Suprapubic skin (tissue), 4 donors: ENCODE measurements at regions not wholly inside any gene's neighbourhood (a gene's known extent, or its start where the extent isn't known, plus 50 kb on each side); places are given as distances from the start of the nearest gene placed in this dataset.

ENCODE experiments used
- EP300 ChIP-seq: sonication (generic); formaldehyde crosslinking; IDR thresholded peaks from one replicate; pipeline ENCODE4 v1.6.1; 2017; ENCODE audit warnings: antibody characterized with exemption
- POLR2A ChIP-seq, 2 donors: fragments of 450-650 bp; IDR thresholded peaks; one replicate each; pipeline ENCODE4 v1.6.1; 2017; ENCODE audit warnings: antibody characterized with exemption in 2 of 2, mild to moderate bottlenecking in 2 of 2, moderate library complexity in 2 of 2
- POLR2AphosphoS5 ChIP-seq, 3 donors: sonication (generic); formaldehyde crosslinking; IDR thresholded peaks; one replicate each; pipeline ENCODE4 v1.6.1; 2017; ENCODE audit warnings: antibody characterized with exemption in 3 of 3
- TF ChIP-seq, protein P1 (sequence below), 2 donors: fragments of 200-600 bp in 1 of 2; fragments of 450-650 bp in 1 of 2; sonication (generic) in 1 of 2; IDR thresholded peaks; one replicate each; pipeline ENCODE4 v1.5.1; 2016 to 2019; ENCODE audit warnings: antibody characterized with exemption in 2 of 2, mild to moderate bottlenecking in 1 of 2, moderate library complexity in 1 of 2

DNA sequence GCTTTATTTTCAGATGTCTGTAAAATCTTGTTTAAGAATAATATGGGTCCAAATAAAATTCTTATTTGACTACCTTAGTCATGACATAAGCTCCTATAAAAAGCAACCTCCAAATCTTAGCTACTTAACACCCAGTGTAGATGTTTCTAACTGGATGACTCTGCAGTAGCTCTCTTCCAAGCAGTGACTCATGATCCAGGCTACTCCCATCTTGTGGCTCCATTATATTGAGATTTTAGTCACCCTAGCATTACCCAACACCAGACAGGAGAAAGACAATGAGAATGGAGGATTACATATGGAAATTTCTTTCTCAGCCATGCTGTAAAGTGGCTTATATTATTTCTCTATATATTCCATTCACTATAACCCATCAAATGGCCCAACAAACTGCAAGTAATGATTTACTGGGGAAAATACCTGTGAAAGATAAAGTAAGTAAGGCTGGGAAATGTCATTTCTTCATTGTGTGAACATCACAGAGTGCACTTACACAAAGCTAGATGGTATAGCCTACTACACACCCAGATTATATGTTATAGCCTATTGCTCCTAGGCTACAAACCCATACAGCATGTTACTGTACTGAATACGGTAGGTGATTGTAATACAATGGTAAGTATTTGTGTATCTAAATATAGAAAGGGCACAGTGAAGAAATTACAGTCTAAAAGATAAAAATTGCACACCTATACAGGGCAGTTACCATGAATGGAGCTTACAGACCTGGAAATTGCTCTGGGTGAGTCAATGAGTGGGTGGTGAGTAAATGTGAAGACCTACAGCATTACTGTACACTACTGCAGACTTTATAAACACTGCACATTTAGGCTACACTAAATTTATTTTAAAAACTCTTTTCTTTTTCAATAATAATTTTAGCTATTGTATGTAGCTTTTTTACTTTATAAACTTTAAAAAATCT is 163.2 kb downstream of the DYRK2 start:
- TF ChIP-seq, protein P1, sequence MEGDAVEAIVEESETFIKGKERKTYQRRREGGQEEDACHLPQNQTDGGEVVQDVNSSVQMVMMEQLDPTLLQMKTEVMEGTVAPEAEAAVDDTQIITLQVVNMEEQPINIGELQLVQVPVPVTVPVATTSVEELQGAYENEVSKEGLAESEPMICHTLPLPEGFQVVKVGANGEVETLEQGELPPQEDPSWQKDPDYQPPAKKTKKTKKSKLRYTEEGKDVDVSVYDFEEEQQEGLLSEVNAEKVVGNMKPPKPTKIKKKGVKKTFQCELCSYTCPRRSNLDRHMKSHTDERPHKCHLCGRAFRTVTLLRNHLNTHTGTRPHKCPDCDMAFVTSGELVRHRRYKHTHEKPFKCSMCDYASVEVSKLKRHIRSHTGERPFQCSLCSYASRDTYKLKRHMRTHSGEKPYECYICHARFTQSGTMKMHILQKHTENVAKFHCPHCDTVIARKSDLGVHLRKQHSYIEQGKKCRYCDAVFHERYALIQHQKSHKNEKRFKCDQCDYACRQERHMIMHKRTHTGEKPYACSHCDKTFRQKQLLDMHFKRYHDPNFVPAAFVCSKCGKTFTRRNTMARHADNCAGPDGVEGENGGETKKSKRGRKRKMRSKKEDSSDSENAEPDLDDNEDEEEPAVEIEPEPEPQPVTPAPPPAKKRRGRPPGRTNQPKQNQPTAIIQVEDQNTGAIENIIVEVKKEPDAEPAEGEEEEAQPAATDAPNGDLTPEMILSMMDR (IDR thresholded peaks at IDR 0.05): no peak
- no peak for TF ChIP-seq POLR2AphosphoS5 (IDR thresholded peaks at IDR 0.05)
- no peak for TF ChIP-seq EP300
- no peak for TF ChIP-seq POLR2A (IDR thresholded peaks at IDR 0.05)
